Fibroblast of skin of right quadriceps (primary cell): ENCODE measurements at regions not wholly inside any gene's neighbourhood (a gene's known extent, or its start where the extent isn't known, plus 50 kb on each side); places are given as distances from the start of the nearest gene placed in this dataset.

Experiments
- DNase-seq: peaks from one replicate; pipeline ENCODE4 v3.0.0-alpha.2; 2013

GRCh38 chr14:89600950-89601826 is 184.2 kb upstream of the FOXN3 start:
- peak; percentile 52 for DNase-seq

DNA sequence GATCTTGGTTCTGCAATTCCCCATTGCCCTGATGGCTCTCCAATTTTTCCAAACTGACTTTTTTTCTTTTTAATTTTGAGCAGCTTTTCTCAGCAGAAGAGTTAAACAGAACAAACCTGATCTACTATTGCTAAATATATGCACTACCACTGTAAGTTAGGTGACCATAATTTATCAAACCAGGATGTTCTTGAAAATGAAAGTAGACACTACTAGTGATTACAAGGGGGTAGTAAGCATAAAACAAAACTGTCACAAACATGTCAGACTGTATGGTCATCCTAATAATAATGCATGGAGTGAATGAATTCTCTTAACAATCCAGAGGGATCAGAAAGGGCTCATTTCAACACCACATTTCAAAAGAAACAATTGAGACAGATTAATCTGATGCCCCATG is 183.0 kb upstream of the FOXN3 start:
- DNase-seq: no peak

DNA sequence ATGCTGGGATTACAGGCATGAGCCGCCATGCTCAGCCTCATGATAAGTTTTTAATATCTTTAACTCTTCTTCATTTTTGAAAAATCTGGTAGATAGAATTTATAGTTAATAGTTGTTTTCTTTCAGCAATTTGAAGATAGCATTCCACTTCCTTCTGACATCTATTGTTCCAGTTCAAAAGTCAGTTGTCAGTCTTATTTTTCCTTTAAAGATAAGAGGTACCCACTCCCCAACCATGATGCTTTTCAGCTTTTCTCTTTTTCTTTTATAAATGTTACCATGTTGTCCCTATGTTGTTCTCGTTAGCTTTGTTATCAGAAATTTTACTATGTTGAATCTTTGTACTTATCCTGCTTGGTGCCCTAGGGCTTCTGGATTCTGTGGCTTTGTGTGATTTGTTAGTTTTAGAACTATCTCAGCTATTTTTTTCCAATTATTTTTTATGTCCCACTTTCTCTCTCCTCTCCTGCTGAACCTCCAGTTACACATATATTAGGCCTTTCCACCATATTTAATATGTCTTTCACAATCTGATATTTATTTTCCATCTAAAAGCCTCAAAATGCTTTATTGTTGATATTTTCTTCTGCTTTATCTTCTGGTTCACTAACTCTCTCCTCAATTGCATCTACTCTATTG is 181.6 kb upstream of the FOXN3 start:
- peak; percentile 27 for DNase-seq

GRCh38 chr14:89592961-89593360 is 175.9 kb upstream of the FOXN3 start:
- DNase-seq: no peak

DNA sequence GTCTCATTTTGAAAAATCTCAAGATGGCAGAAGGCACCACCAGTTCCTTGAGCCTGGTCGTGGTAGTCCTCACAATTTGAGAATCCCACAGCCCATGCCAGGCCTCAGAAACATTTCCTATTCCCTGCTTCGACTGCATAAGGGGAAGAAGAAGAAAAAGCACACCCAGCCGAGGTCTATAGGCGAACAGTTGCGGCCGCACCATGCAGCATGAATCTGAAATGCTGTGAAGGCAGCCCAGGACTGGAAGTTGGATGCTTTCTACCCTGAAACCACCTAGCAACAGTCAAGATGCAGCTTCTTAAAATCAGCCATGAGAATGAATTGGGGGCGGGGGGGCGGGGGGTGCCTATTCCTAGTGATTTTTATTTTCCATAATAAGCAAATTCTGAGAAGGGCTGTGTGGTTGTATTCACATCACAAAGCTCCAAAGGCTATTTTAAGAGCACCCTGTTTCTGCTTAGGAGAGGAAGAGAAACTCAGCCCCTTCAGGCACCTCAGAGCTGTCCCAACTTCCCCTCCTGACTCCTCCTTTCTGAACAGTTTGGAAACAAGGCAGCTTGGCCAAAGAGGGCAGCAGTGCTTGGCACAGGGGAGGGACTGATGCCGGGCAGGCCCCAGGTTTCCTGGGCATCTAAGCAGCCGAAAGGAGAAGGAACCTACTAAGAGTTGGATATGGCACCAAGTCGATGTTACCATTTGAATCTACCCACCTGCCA is 172.5 kb upstream of the FOXN3 start:
- DNase-seq: no peak

DNA sequence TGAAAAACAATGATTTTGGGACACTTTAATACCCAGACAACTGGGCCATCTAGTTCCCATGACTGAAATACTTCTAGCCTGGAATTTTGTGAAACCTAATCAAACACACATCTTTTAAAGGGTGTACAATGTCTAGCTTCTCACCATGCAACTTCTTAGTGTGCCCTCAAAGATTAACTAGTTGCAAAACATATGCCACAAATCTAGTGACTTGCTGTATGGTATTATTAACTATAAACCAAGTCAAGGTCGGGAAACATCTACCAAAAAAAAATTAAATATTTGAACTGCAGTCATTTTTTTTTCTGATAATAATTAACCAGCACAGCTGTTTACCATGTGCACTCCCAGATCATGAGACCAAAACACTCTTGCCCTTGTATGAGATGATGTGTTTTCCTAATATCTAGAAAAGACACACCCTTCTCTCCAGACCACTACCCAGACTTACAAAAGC is 171.8 kb upstream of the FOXN3 start:
- DNase-seq: no peak

DNA sequence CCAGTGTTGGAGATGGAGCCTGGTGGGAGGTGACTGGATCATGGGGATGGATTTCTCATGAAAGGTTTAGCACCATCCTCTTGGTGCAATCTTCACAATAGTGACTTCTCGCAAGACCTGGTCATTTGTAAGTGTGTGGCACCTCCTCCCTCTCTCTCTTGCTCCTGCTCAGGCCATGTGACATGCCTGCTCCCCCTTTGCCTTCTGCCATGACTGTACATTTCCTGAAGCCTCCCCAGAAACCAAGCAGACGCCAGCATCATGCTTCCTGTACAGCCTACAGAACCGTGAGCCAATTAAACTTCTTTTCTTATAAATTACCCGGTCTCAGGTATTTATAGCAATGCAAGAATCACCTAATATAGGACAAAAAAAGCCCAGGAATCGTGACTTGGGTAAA is 171.0 kb upstream of the FOXN3 start:
- no peak for DNase-seq

GRCh38 chr14:89587136-89587420 is 170.0 kb upstream of the FOXN3 start:
- no peak for DNase-seq

DNA sequence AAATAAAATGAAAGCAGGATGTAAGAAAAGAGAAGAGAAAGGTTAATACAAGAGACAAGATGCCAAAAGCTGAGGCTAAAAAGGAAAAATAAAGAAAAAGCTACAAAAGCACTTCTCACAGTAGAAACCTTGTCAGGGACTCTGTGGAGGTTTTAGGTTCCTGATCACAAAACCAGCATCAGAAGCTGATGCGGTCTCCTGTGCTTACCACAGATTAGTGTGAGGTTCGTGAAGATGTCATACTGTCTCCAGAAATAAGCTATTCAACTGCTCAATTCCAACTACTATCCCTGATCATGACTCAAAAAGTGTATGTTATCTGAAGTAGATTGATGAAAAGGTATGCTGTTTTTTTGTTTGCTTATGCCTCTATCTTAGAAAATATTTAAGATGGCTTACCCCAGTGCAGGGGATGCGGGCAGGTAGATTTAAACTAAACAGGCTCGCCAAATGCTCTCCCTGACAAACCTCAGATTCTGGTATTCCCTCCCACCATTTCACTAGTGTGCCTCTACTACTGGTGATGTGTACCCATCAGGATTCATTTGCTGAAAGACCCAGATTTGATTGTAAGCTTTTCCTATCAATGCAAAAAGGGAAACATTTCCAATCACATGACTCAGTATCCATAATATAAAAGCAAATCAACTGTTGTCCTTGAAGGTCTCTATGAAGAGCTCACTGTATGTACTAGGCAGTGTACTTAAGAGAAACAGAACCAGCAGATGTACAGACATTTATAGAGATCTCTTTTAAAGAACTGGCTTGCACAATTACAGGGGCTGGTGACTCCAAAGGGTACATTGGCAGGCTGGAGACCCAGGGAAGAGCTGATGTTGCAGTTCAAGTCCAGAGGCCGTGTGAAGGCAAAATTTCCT is 169.5 kb upstream of the FOXN3 start:
- no peak for DNase-seq

DNA sequence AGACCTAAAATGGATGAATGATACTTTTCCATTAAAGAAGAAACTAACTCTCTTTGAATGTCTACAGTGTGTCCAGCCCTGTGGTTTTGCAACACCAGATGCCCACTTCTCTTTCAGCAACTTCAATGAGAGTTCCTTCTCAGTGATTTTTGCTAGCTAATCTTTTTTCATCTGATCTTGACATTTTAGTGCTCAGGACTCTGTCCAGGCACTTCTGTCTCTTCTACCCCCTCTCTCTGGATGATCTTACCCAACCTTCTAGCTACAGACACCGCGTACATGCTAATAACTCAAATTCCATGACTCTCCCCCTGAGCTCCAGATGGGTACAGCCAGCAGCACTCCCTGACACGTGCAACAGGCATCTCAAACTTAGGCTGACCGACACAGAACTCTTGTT is 161.1 kb upstream of the FOXN3 start:
- peak; percentile 44 for DNase-seq

DNA sequence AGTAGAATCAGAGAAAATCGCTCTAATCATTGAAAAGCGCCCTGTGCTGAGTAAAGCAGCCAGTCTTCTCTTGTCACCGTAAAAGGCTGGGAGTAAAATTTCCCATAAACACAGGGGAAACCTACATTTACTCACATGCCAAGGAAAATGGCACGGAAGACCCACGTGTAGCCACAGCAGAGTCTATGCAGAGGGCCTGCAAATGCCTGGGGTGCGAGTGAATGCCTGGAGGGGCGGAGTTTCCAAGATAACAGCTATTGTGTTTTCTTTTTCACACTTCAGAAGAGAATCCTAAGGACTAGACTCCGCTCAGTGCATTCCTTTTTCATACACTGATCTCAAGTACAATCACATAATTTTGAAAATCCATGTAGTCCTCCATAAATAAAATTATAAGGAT is 159.9 kb upstream of the FOXN3 start:
- DNase-seq: no peak

- DNase-seq: no peak
Measured at GRCh38 chr14:89576145-89576927, 159.3 kb upstream of the FOXN3 start.

GRCh38 chr14:89575386-89576061 is 158.5 kb upstream of the FOXN3 start:
- DNase-seq: no peak

DNA sequence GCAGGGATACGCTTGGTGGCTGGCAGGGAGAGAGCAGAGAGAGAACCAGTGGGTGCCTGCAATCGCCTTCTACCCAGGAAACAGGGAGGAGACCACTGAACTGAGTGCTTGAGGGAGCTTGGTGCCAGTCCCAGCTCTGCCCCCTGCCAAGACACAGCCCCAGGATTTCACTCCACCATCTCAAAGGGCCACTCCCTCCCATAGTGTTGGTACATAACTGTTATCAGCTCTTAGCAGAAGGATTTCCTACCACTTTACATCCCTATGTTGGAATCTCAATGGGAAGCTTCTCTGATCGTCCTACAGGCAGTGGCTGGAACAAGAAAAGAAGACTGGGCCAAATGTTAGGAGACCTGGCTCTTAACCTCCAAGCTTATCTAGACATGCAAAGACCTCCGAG is 157.4 kb upstream of the FOXN3 start:
- DNase-seq: no peak

DNA sequence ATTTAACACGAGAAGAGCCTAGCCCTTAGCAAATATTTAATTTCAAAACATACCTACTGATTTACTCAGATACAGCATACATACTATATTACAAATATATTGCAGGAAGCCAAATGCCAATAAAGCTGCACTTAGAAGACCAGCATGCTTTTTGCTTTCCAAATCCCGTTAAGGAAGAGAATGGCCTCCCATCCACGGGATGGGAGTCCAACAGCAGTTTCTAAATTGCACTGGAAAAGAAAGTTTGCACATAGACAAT is 156.3 kb upstream of the FOXN3 start:
- DNase-seq: no peak

- DNase-seq: no peak
Measured at GRCh38 chr14:89572596-89573398, 155.8 kb upstream of the FOXN3 start.

- DNase-seq: no peak
Measured at GRCh38 chr14:89571491-89571890, 154.5 kb upstream of the FOXN3 start.

DNA sequence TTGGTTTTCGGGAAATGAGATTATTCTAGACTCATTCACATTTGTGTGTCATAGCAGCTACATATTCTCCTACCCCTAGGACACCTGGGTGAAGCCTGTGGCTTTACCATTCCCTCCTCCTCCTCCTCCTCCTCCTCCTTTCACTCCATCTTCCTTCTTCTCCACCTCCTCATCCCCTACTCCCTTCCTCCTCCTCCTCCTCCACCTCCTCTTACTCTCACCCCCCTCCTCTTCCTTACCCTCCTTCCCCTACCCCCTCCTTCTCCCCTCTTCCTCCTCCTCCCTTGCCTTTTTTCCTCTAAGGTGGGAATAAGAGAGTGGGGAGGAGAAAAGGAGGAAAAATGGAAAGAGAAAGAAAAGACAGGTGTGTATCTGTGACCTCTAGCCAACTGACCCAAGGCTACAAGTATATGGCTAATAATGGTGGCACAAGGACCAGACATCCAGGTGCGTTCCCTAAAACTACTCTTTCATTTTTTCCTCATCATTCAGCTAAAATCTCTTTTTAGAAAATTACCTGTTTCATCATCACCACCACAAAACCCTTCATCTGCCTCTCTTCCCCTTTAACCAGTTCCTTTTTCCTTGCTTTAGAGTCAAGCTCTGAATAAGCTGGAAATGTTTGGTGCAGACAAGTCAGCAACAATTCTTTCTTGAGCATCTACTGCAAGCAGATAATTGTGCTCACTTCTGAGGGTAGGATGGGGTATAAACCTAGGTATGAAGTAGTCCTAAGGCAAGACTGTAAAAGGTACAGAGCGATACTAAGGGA is 149.8 kb upstream of the FOXN3 start:
- no peak for DNase-seq

DNA sequence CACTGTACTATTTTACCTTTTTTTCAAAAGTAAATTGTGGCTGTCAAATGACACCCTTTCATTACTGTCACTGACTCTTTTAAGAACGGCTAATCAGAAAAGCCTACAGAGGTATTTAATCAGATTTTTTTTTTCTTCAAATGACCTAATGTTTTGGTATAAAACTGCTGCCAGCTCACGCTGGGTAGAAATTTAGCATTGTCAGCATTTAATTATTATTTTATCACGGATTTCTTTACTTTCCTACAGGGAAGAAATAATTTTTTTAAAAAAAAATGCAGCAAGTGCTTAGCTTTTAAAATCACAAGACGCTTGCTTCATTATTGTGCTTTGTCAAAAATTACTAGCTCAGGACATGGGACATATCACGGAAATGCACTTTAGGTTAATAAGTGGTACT is 149.1 kb upstream of the FOXN3 start:
- DNase-seq: no peak

DNA sequence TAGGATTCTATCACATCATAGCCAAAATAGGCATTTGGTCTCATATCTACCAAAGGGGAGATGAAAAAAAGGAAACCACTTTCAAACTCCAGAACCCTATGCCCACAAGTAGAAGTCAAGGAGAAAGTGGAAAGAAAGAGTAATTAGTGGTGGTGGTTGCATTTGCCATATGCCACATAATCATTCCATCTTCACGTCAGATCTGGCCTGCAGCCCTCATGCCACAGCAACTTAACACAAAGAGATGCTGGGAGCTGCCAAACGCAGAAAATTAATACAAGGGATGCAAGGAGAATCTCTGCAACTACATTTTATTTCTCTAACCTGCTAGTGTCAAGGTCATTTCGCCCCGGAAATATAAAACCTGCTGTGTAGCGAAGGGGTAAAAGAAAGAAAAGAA is 148.6 kb upstream of the FOXN3 start:
- no peak for DNase-seq
